ENCODE measurements at regions not wholly inside any gene's neighbourhood (a gene's known extent, or its start where the extent isn't known, plus 50 kb on each side); places are given as distances from the start of the nearest gene placed in this dataset.

GRCh38 chr20:57831993-57832585 lies 122.3 kb upstream of the PMEPA1 start:
- Histone ChIP-seq H3K79me1 (ENCODE audit: low read depth in 1 of 2, low read length in 2 of 2) (no peaks in the 10 kb centered on the region), H3K18ac (ENCODE audit: low read depth, low read length) (no peak overlapping the region), H3K9me1 (ENCODE audit: insufficient read depth, low read length) (no peaks in the 10 kb centered on the region; the same call in 1 of the 2 replicates), H3K4ac (ENCODE audit: low read depth, low read length) (no peak overlapping the region), H2AK5ac (ENCODE audit: low read depth, low read length) (no peak overlapping the region), H2BK15ac (ENCODE audit: low read depth, low read length) (no peak overlapping the region), H4K5ac (ENCODE audit: low read depth, low read length) (no peak overlapping the region), H3K9ac (ENCODE audit: low read depth, low read length) (no peak overlapping the region), H3K4me1 (ENCODE audit: control insufficient read depth, insufficient read depth, low read length) (no peaks in the 10 kb centered on the region), H2BK120ac (ENCODE audit: low read depth, low read length) (no peak overlapping the region), H4K8ac (ENCODE audit: low read depth in 2 of 2, low read length in 2 of 2) (no peak overlapping the region), H2BK20ac (ENCODE audit: low read depth, low read length) (no peak overlapping the region), H3K36me3 (ENCODE audit: control insufficient read depth, insufficient read depth, low read length) (no peaks in the 10 kb centered on the region), H3K4me3 (ENCODE audit: insufficient read depth, low read depth, low read length) (no peak overlapping the region), H3K27ac (ENCODE audit: insufficient read depth, low read length) (no peak overlapping the region), H2AK9ac (replicated peaks; ENCODE audit: low read depth, low read length, poor library complexity) (peak overlapping the region; percentile 7), H2AFZ (replicated peaks; ENCODE audit: low read length, poor library complexity) (peak overlapping the region; percentile 19), H2BK5ac (ENCODE audit: low read depth, low read length, poor library complexity, severe bottlenecking) (no peak overlapping the region), H3K23ac (ENCODE audit: low read depth, low read length) (no peak overlapping the region), H3K9me3 (ENCODE audit: control insufficient read depth, insufficient read depth, low read length) (no peaks in the 10 kb centered on the region), H3K14ac (replicated peaks; ENCODE audit: low read depth, low read length) (no peak overlapping the region), H3K4me2 (ENCODE audit: low read depth, low read length) (no peak overlapping the region), H4K20me1 (ENCODE audit: insufficient read depth, low read length) (no peaks in the 10 kb centered on the region; the same call in 1 of the 2 replicates), H4K91ac (ENCODE audit: insufficient read depth, low read depth, low read length) (no peak overlapping the region), H3K56ac (ENCODE audit: extremely low read depth, insufficient read depth, low read length) (no peak overlapping the region), H3K27me3 (ENCODE audit: control insufficient read depth, insufficient read depth, low read length) (peaks cover 6% of the 10 kb centered on the region; the same call in 1 of the 2 replicates)
- WGBS, 2 experiments (ENCODE audit: extremely low coverage in 2 of 2, insufficient read length in 1 of 2): 100% methylated on average over 1 of the region's 8 CpGs; no CpG with 5 or more reads in 1 of the 2 experiments
- DNase-seq (no peak), ATAC-seq (ENCODE audit: low read depth) (no peak)
- TF ChIP-seq CTCF (conservative IDR thresholded peaks at IDR 0.05; ENCODE audit: low read depth, low read length) (no peak), CEBPB (IDR thresholded peaks at IDR 0.05; ENCODE audit: low read depth, low read length) (no peak), MAFK (IDR thresholded peaks at IDR 0.05; ENCODE audit: low read depth, low read length) (no peak), USF2 (IDR thresholded peaks at IDR 0.05; ENCODE audit: low read depth, low read length) (no peak), MXI1 (IDR thresholded peaks at IDR 0.05; ENCODE audit: borderline replicate concordance, low read depth, low read length) (no peak), RCOR1 (IDR thresholded peaks at IDR 0.05; ENCODE audit: insufficient replicate concordance, low read length) (no peak), BHLHE40 (IDR thresholded peaks at IDR 0.05; ENCODE audit: low read depth, low read length) (no peak), NFE2L2 (IDR thresholded peaks at IDR 0.05; ENCODE audit: low read depth, low read length) (no peak), ELK1 (IDR thresholded peaks at IDR 0.05; ENCODE audit: borderline replicate concordance, low read depth, low read length) (no peak), SMC3 (IDR thresholded peaks at IDR 0.05; ENCODE audit: low read depth, low read length) (no peak), RAD21 (IDR thresholded peaks at IDR 0.05; ENCODE audit: low read length) (no peak), FOS (IDR thresholded peaks at IDR 0.05; ENCODE audit: low read depth, low read length) (no peak), CHD1 (IDR thresholded peaks at IDR 0.05; ENCODE audit: low read depth, low read length) (no peak), POLR2A (IDR thresholded peaks at IDR 0.05; ENCODE audit: low read depth, low read length) (no peak), RFX5 (IDR thresholded peaks at IDR 0.05; ENCODE audit: low read depth, low read length) (no peak)
- dilution Hi-C loops (cut with HindIII; ENCODE audit: low sequenced_read_pairs, unreplicated experiment) (no loop called here), intact Hi-C loops (cut with micrococcal nuclease) (no loop called here), in situ Hi-C loops (cut with MboI; ENCODE audit: low sequenced_read_pairs) (no loop called here)
- ChIA-PET CTCF (no interaction called here), POLR2A (ENCODE audit: unreplicated experiment) (no interaction called here)
- BruUV-seq (replicated peaks): no TSS peak

All from IMR-90 (cell line).